Stimulated activated CD4-positive, alpha-beta T cell treated with anti-CD3 and anti-CD28 coated beads, Interleukin-1b, Interleukin-23, amount 100 ng/mL, for 24 hours (primary cell): ENCODE measurements at regions not wholly inside any gene's neighbourhood (a gene's known extent, or its start where the extent isn't known, plus 50 kb on each side); places are given as distances from the start of the nearest gene placed in this dataset.

Source experiments
- DNase-seq, 4 experiments: peaks; one replicate each; pipeline ENCODE4 v3.0.0-alpha.2; 2020; ENCODE audit warnings: low read depth in 4 of 4, low spot score in 1 of 4

DNA sequence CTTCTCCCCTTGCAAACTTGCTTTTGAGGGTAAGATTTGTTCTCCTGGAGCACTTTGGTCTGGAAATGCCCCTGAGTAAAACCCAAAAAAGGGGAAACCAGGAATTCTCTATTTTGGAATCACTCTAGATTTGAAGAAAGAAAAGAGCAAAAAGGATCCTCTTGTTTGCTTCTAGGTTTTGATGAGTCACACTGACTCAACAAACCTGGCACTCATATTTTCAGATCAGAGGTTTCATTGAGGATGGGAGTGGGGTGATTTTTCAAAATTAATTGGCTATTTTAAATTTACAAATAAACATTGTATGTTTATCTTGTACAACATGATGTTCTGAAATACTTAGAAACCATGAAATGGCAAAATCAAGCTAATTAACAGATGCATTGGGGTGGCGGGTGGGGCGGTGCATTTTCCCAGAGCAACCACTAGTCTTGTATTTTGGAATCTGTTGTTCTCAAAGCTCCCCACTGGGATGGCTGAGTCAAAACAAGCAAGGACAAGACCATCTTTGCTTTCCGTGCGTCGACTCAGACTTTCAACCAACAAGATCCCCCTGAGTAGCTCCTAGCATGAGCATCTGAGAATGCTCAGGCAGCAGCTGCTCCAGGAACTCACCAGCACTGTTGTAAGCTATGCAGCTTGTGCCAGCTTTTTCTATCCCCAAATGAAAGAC, 451.4 kb downstream of the WDR72 start:
- no peak for DNase-seq

DNA sequence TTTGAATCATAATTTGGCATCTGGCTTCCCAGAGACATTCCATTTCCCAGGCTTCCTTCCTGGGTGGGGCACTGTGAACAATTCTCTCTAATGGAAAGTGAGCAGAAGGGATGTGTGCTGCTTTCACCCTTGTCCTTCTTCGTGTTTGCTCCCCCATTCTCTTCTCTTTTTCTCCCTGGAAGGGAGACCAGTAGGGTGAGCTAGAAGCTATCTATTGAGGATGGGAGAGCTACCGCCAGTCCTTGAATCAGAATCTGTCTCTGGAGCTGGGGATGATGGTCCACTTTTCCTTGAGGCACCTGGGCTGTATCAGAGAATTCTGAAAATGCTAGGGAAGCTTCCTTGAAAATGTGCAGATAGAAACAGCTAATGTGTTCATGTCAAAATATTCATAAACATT, 453.9 kb downstream of the WDR72 start:
- no peak for DNase-seq

GRCh38 chr15:53305101-53305500, 454.4 kb downstream of the WDR72 start:
- no peak for DNase-seq

DNA sequence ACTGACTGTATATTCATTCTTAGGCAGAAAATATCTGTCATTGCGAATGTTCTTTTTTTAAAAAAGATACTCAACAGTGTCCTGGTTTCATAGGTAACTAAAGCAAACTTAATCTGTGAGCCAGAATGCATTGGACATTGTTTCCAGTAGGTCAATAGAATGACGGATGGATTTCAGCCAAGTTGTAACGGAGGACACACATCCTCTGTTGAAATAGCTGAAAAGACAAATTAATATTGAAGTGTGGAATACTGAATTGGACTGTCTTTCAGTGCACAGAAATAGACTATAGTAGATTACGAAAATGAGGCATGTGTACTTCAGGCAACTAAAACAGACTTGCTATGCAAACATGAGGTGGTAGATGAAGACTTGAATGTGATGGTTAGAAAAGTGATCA, 461.6 kb downstream of the WDR72 start:
- no peak for DNase-seq

- DNase-seq = no peak
Observed at GRCh38 chr15:53296603-53297002, 462.9 kb downstream of the WDR72 start.

DNA sequence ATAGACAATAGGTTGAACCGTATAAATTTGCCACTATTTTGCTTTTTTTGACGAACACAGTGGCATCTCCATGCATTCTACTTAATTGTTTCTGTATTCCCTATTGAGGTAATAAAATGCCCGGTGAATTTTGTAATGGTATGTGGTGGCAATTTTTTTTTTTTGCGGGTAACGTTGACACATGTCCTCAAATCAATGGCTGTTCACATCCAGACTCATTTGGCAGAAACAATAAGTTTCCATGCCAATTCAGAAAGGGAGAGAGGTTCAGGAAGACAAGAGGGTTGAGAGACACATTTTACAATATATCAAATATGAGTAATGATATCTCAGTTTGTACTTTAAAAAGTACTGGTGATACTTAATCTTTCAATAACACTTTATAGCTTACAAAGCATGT, 463.9 kb downstream of the WDR72 start:
- no peak for DNase-seq

DNA sequence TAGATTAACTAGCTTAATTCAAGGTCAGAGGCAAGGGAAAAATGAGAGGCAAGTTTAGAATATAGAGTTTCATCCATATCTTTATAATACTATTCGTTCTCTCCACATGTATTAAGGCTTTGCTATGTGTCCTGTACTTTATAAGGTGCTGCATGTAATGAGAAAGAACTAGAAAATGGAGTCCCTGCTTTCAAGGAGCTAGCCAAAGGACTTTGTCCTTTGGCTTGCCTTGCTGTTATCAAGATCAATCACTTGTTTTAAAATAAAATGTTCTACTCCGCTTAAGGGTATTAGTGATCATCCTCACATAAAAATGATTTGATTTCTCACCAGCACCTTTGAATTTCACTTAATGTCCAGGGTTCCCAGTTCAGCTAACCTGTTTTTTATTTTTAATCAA, 470.9 kb downstream of the WDR72 start:
- no peak for DNase-seq

DNA sequence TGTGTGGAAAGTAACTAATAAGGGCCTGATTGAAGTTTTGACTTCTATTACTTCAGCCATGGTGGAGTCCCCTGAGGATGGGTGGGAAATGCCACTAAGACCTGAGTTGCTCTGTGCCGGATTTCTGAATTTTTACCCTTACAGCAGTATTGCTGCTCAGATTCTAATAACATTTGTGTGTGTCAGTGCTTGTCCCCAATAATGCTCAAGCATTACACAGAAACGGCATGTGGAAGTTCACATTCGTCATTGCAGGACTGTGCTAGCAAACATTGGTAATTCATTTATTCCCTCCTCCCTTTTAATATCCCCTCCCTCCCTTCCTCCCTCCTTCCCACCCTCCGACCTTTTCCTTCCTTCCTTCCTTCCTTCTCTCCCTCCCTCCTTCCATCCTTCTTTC, 484.5 kb upstream of the ONECUT1 start:
- DNase-seq = no peak

DNA sequence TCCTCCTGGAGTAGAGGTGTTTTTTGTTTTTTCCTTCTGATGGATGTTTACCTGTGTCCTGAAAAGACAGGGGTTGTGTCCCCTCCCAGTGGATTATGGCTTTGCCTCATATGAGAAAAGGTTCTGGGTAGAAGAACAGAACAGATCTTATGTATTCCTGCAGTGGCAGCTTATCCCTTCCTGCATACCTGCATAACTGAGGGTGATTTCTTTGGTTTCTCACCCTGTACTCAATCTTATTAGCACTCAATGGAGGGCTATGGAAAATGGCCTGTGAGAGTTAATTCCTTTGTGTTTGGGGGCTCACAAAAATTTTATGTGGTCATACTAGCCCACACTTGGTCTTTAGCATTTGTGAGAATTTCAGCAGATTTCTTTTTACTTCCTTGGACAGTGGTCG, 482.0 kb upstream of the ONECUT1 start:
- no peak for DNase-seq

DNA sequence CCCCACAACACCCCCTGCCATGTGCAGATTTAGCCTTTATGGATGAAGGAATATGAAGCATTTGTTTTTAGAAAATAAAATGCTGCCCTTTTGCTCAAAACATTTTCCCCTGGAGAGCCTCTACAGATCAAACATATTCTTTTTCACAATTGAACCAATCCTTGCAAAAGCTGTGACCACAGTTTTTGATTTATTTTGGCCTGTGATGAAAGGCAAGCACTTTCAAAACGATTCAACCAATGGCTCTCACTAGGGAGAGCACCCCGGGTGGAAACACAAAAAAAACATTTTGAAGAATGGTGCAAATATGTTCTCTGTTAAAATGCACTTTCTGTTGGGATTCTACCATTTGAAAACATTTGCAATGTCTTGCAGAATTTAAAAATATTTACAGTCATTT, 476.0 kb upstream of the ONECUT1 start:
- no peak for DNase-seq

- DNase-seq = no peak
Observed at GRCh38 chr15:53260647-53261046, 470.5 kb upstream of the ONECUT1 start.

DNA sequence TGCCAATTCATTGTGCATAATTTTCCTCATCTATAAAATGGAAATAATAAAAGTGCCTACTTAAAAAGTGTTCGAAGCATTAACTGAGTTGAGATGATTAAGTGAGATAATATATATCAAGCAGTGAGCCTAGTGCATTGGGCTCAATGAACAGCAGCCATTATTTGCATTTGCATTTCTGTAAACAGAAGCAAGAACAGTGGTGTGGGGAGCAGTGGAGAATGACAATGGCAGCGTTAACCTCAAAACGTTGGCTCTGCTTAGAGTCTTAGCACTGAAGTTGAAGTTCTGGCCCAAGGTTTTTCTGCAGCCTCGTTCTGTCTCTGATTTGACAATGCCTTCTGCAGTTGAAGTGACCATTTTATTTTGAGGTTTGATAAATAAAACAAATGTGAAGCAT, 466.3 kb upstream of the ONECUT1 start:
- DNase-seq = no peak

DNA sequence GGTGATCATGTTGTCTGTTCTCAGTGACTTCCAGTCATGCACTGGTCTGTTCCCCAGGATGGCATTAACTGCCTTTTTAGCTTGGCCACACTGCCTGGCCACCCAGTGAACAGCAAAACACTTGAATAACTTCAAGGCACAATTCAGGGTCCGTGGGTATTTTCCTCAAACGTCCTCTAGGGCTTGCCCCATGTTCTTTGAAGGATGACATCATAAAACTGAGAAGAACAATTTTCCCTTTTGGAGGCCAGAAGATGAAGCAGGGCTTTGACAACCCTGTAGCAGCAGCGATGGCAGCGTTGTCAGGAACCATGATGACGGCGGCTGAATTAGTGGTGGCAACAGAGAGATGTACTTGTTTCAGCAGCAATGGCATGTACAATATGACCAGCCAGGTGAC, 465.9 kb upstream of the ONECUT1 start:
- no peak for DNase-seq

GRCh38 chr15:53251996-53252395, 461.9 kb upstream of the ONECUT1 start:
- no peak for DNase-seq

DNA sequence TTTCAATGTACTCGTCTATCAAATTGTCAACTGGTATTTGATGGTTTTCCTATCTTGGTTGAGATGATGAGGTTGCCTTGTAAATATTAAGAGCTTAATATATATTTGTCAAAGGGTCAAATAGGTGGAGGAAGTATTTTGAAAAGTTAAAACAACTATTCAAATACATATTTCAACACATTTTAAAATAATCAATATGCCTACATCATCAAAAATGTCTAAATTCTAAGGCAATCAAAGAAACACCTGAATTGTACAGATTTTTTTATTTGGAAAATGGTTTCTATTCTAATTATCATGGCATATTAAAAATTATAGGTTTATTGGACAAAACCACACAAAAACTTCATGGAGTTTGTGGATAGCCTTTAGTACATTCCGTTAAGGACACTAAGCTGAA, 461.4 kb upstream of the ONECUT1 start:
- DNase-seq = no peak

GRCh38 chr15:53247041-53247708, 457.0 kb upstream of the ONECUT1 start:
- DNase-seq = no peak

DNA sequence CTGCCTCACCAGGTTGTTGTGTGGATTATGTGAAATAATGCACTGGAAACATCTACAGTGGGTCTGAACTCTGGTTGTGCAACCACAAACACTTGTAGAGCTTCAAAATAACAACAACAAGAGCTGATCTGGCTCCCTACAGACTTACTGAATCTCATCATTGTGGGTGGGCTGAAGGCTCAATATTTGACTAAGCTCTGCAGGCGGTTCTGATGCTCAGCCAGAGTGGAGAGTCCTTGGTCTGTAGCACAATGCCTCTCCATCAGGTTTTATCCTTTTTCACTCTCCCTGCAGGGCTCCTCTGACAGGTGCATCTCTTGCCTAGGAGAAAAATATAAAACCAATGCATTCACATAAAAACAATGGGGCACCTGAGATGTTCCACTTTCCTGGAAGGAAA, 456.3 kb upstream of the ONECUT1 start:
- DNase-seq = no peak

DNA sequence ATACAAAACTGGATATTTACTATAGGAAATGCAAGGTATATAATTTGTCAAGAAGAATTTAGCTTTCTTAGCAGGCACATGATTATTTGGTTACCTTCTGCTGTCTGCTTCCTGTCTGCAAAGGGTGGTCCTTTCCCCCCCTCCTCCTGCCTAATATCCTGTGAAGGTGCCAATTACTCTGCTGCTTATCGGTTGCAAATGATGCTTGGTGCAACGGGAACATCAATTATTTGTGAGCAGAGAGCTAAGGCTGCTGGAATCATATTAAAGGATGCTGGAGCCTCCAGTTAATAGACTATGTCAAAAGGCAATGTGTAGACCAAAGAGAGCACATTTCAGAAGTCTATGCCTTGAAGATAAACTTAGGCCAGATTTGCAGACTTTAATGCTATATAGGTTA, 443.7 kb upstream of the ONECUT1 start:
- no peak for DNase-seq

DNA sequence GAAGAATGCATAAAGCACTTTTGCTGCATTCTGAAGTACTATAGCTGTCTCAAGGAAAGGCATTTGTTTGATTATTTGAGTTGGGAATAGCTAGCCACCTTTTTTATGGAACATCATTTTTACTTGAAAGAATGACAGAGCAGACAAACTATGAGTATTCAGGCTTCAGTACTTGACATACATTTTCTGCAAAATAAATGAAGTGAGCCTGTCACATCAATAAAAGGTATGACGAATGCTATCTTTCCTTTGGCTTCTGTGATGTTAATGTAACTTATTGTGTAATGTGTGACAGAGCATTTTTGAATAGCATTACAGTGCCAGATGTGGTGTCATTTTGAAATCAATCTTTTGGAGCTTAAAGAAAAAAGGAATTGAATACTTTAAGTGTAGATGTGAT, 440.3 kb upstream of the ONECUT1 start:
- DNase-seq = no peak

DNA sequence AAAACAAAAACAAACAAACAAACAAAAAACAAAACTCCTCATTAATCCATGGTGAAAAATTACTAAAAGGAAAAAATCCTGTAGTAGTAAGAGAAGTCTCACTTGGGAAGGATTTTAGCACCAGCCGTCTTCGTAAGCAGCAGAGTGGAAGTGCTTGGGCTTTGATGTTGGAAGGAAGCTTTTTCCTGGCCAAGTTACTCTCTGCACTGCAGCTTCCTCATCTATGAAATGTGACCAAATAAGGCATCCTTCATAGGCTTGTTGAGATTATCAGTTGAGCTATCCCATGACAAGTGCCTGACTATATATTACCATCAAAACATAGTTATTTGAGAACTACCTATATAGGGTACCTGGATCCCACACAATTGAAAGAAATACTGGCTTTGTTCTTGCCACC, 436.4 kb upstream of the ONECUT1 start:
- DNase-seq = no peak

GRCh38 chr15:53225781-53226180, 435.6 kb upstream of the ONECUT1 start:
- no peak for DNase-seq

DNA sequence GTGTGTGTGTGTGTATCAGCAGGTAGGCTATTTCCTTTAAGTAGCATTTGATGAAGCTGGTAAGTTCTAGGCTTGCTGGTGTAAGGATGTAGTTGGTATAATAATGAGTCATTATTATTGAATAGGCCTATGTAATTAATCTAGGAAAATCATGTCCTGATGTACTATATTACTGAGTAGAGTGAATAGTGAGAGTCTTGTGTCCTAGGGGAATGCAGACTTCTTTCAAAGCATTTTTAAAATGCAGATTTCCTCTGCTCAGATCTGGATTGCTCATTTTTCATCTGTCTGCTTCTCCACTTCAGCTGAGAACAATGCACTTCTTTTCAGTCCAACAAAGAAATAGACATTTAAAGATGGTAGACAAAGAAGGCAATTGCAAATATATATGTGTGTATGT, 434.2 kb upstream of the ONECUT1 start:
- no peak for DNase-seq

- DNase-seq = no peak
Observed at GRCh38 chr15:53223815-53224214, 433.7 kb upstream of the ONECUT1 start.
